ENCODE measurements at regions not wholly inside any gene's neighbourhood (a gene's known extent, or its start where the extent isn't known, plus 50 kb on each side); places are given as distances from the start of the nearest gene placed in this dataset.

GRCh38 chr4:123709336-123709735 lies 312.7 kb downstream of the SPRY1 start:
- H3K4me3 ChIP-seq (ENCODE audit: low read length): no peak overlapping the region
- no peak for TF ChIP-seq CTCF (conservative IDR thresholded peaks at IDR 0.05; ENCODE audit: low read depth, low read length)
- no peak for DNase-seq (ENCODE audit: low read depth)

GRCh38 chr4:123731035-123731434 lies 334.4 kb downstream of the SPRY1 start:
- no peak overlapping the region for H3K4me3 ChIP-seq (ENCODE audit: low read length)
- no peak for TF ChIP-seq CTCF (conservative IDR thresholded peaks at IDR 0.05; ENCODE audit: low read depth, low read length)
- DNase-seq (ENCODE audit: low read depth): no peak

GRCh38 chr4:123737156-123737555 lies 340.6 kb downstream of the SPRY1 start:
- TF ChIP-seq CTCF (conservative IDR thresholded peaks at IDR 0.05; ENCODE audit: low read depth, low read length): no peak
- no peak overlapping the region for H3K4me3 ChIP-seq (ENCODE audit: low read length)
- DNase-seq (ENCODE audit: low read depth): no peak

- no peak for TF ChIP-seq CTCF (conservative IDR thresholded peaks at IDR 0.05; ENCODE audit: low read depth, low read length)
These were observed 343.2 kb downstream of the SPRY1 start for GRCh38 chr4:123739806-123740205.

GRCh38 chr4:123740236-123740635 lies 343.6 kb downstream of the SPRY1 start:
- DNase-seq (ENCODE audit: low read depth): no peak
- H3K4me3 ChIP-seq (ENCODE audit: low read length): no peak overlapping the region
- TF ChIP-seq CTCF (conservative IDR thresholded peaks at IDR 0.05; ENCODE audit: low read depth, low read length): no peak

More at GRCh38 chr4:123739806-123740205, 343.2 kb downstream of the SPRY1 start:
- H3K4me3 ChIP-seq (ENCODE audit: low read length): no peak overlapping the region
- no peak for DNase-seq (ENCODE audit: low read depth)

- H3K4me3 ChIP-seq (ENCODE audit: low read length): no peak overlapping the region
- DNase-seq (ENCODE audit: low read depth): no peak
- TF ChIP-seq CTCF (conservative IDR thresholded peaks at IDR 0.05; ENCODE audit: low read depth, low read length): no peak
These were observed 345.3 kb downstream of the SPRY1 start for GRCh38 chr4:123741906-123742305.

GRCh38 chr4:123743848-123744247 lies 347.3 kb downstream of the SPRY1 start:
- no peak for TF ChIP-seq CTCF (conservative IDR thresholded peaks at IDR 0.05; ENCODE audit: low read depth, low read length)

More at GRCh38 chr4:123743848-123744247, 347.3 kb downstream of the SPRY1 start:
- no peak overlapping the region for H3K4me3 ChIP-seq (ENCODE audit: low read length)
- no peak for DNase-seq (ENCODE audit: low read depth)
